Body of pancreas (tissue), 4 donors: ENCODE measurements at regions not wholly inside any gene's neighbourhood (a gene's known extent, or its start where the extent isn't known, plus 50 kb on each side); places are given as distances from the start of the nearest gene placed in this dataset.

Source experiments
- ATAC-seq: fragments of 150-250 bp; one replicate; pipeline ENCODE4 v1.9.1; 2016
- DNase-seq, 4 donors: peaks; one replicate each; pipeline ENCODE4 v3.0.0-alpha.2; 2019
- H3K27ac ChIP-seq, 4 donors: fragments of 200-600 bp; sonication (generic); 1 replicate in 3 of 4; 2 replicates in 1 of 4; pipeline versions ENCODE4 v1.5.1 to v1.6.1; 2016 to 2019; ENCODE audit warnings: mild to moderate bottlenecking in 1 of 4, mixed read lengths in 1 of 4, moderate library complexity in 1 of 4
- H3K27me3 ChIP-seq, 2 donors: fragments of 200-600 bp; sonication (generic); one replicate each; pipeline ENCODE4 v1.6.0; 2016; ENCODE audit warnings: mild to moderate bottlenecking in 1 of 2
- H3K36me3 ChIP-seq, 2 donors: fragments of 200-600 bp; sonication (generic); replicated peaks in 1 of 2; 2 replicates each; pipeline ENCODE4 v1.5.1; 2016; ENCODE audit warnings: low read depth in 2 of 2; ENCODE audit not compliant: insufficient read depth in 1 of 2
- H3K4me1 ChIP-seq: fragments of 200-600 bp; sonication (generic); one replicate; pipeline ENCODE4 v1.6.0; 2016
- H3K4me3 ChIP-seq, 2 donors: fragments of 200-600 bp; sonication (generic); 1 replicate in 1 of 2; 2 replicates in 1 of 2; pipeline ENCODE4 v1.5.1; 2016 to 2019
- H3K9me3 ChIP-seq, 3 donors: fragments of 200-600 bp; sonication (generic); 1 replicate in 2 of 3; 2 replicates in 1 of 3; pipeline ENCODE4 v1.5.1; 2016
- POLR2A ChIP-seq, 3 donors: fragments of 450-650 bp; IDR thresholded peaks; one replicate each; pipeline ENCODE4 v1.6.1; 2016; ENCODE audit warnings: antibody characterized with exemption in 3 of 3, mild to moderate bottlenecking in 2 of 3
- WGBS, 2 donors: methylation state at CpG; one replicate each; pipeline ENCODE4 v1.1.5; 2017; 5-methylcytosine and 5-hydroxymethylcytosine counted together
- intact Hi-C: fragments of 100-400 bp; cut with DNase I; formaldehyde crosslinking; loops from one replicate; pipeline ENCODE4 v1.15.1; 2023
- TF ChIP-seq, protein P1 (sequence below), 7 experiments: fragments of 450-650 bp in 4 of 7; fragments of 200-600 bp in 3 of 7; sonication (generic) in 3 of 7; IDR thresholded peaks; one replicate each; pipeline ENCODE4 v1.5.1; 2016 to 2019; ENCODE audit warnings: antibody characterized with exemption in 7 of 7

DNA sequence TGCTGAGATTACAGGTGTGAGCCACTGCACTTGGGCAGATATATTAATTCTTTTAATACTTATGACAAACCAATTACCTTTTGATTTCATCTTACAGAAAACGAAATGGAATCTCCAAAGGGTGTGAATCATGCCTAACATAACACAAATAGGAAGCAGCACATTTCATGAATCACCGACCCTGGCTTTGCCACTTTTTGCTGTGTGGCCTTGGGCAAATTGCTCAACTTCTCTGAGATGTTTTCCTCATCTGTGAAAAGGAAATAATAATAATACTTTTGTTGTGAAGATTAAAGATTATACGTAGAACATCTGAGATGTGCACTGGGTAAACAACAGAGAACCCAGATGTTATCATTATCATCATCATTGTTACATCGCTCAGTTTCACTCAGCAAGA, 50.7 kb upstream of the FREM1 start:
- 85 to 87% methylated on average over 4 of the region's 4 CpGs for WGBS, 2 donors
- TF ChIP-seq POLR2A (IDR thresholded peaks at IDR 0.05): no peak
- TF ChIP-seq, protein P1, sequence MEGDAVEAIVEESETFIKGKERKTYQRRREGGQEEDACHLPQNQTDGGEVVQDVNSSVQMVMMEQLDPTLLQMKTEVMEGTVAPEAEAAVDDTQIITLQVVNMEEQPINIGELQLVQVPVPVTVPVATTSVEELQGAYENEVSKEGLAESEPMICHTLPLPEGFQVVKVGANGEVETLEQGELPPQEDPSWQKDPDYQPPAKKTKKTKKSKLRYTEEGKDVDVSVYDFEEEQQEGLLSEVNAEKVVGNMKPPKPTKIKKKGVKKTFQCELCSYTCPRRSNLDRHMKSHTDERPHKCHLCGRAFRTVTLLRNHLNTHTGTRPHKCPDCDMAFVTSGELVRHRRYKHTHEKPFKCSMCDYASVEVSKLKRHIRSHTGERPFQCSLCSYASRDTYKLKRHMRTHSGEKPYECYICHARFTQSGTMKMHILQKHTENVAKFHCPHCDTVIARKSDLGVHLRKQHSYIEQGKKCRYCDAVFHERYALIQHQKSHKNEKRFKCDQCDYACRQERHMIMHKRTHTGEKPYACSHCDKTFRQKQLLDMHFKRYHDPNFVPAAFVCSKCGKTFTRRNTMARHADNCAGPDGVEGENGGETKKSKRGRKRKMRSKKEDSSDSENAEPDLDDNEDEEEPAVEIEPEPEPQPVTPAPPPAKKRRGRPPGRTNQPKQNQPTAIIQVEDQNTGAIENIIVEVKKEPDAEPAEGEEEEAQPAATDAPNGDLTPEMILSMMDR (IDR thresholded peaks at IDR 0.05): no peak
- H3K36me3 ChIP-seq: no peaks in the 10 kb centered on the region
- ATAC-seq (no peak), DNase-seq (no peak)
- intact Hi-C loops: no loop called here
- no peaks in the 10 kb centered on the region for H3K9me3 ChIP-seq
- no peak overlapping the region for H3K27ac ChIP-seq
- no peaks in the 10 kb centered on the region for H3K27me3 ChIP-seq
- peaks cover 16% of the 10 kb centered on the region for H3K4me1 ChIP-seq
- no peak overlapping the region for H3K4me3 ChIP-seq
